Smooth muscle cell (in vitro differentiated cells): ENCODE measurements at regions not wholly inside any gene's neighbourhood (a gene's known extent, or its start where the extent isn't known, plus 50 kb on each side); places are given as distances from the start of the nearest gene placed in this dataset.

Source experiments
- DNase-seq: peaks from one replicate; lab custom pipeline; 2025; ENCODE audit not compliant: unreplicated experiment; lab: John Stamatoyannopoulos, UW
- H2AFZ ChIP-seq: fragments of 200-600 bp; sonication (generic); 2 replicates; pipeline ENCODE4 v1.6.0; 2016; ENCODE audit warnings: antibody characterized with exemption, low read depth, mild to moderate bottlenecking
- H3F3A ChIP-seq: fragments of 200-600 bp; sonication (generic); 2 replicates; pipeline ENCODE4 v1.6.0; 2017; ENCODE audit warnings: antibody characterized with exemption, low read depth
- H3K27ac ChIP-seq: fragments of 200-600 bp; sonication (generic); 2 replicates; pipeline ENCODE4 v1.5.1; 2016; ENCODE audit warnings: low read depth, mild to moderate bottlenecking
- H3K27me3 ChIP-seq: fragments of 200-600 bp; sonication (generic); 2 replicates; pipeline ENCODE4 v1.6.1; 2016; ENCODE audit warnings: low read depth, mild to moderate bottlenecking
- H3K36me3 ChIP-seq: fragments of 200-600 bp; sonication (generic); 2 replicates; pipeline ENCODE4 v1.5.1; 2016; ENCODE audit warnings: low read depth
- H3K4me1 ChIP-seq: fragments of 200-600 bp; sonication (generic); 2 replicates; pipeline ENCODE4 v1.5.1; 2016; ENCODE audit warnings: low read depth
- H3K4me2 ChIP-seq: fragments of 200-600 bp; sonication (generic); 2 replicates; pipeline ENCODE4 v1.6.0; 2016; ENCODE audit warnings: mild to moderate bottlenecking
- H3K4me3 ChIP-seq: fragments of 200-600 bp; sonication (generic); 2 replicates; pipeline ENCODE4 v1.5.1; 2016; ENCODE audit warnings: mild to moderate bottlenecking
- H3K79me2 ChIP-seq: fragments of 200-600 bp; sonication (generic); 2 replicates; pipeline ENCODE4 v1.6.0; 2016; ENCODE audit warnings: low read depth, mild to moderate bottlenecking
- H3K9ac ChIP-seq: fragments of 200-600 bp; sonication (generic); 2 replicates; pipeline ENCODE4 v1.6.0; 2016; ENCODE audit warnings: low read depth
- H3K9me3 ChIP-seq: fragments of 200-600 bp; sonication (generic); replicated peaks from 2 replicates; pipeline ENCODE4 v1.5.1; 2016; ENCODE audit warnings: low read depth
- H4K20me1 ChIP-seq: fragments of 200-600 bp; sonication (generic); 2 replicates; pipeline ENCODE4 v1.6.0; 2016; ENCODE audit warnings: low read depth
- WGBS: methylation state at CpG from one replicate; pipeline ENCODE4 v1.1.7; 2016; ENCODE audit warnings: low lambda C conversion rate; 5-methylcytosine and 5-hydroxymethylcytosine counted together
- TF ChIP-seq, protein P1 (sequence below): fragments of 200-600 bp; sonication (generic); IDR thresholded peaks from 2 replicates; pipeline ENCODE4 v1.5.1; 2017; ENCODE audit warnings: borderline replicate concordance, mild to moderate bottlenecking, antibody characterized with exemption; ENCODE audit not compliant: insufficient read depth, poor library complexity, severe bottlenecking

DNA sequence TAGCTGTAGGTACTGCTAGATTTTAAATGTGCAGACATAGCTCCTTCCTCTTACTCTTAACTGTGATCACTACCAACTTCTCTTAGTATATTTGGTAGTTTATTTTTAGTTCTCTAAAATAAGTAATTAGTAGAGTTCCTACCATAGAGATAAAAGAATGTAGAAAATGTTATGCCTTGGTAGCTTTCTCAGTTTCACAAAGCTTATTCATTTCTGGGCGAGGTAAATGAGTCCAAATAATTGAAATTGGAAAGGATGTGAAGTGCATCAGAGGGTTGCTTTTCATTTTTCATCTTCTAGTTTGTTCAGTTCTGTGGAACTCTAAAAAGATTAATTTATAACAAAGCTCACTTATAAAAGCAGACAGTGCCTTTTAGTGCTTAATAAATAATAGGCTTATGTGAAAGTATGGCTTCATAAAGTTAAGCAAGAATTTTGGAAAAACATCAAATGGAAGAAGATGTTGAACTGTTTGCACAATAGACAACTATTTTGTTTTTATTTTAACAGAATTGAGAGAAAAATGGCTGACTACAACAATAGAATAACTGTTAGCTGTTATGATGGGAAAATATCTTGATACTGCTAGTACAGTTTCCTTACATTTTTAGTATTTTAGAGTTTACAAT, 303.7 kb downstream of the UTRN start:
- Histone ChIP-seq H2AFZ (no peak overlapping the region), H3K9ac (no peak overlapping the region), H3K4me1 (peaks cover 2% of the 10 kb centered on the region), H3K36me3 (no peaks in the 10 kb centered on the region), H3K79me2 (peaks cover 22% of the 10 kb centered on the region), H3K4me2 (no peak overlapping the region), H3K4me3 (no peak overlapping the region), H4K20me1 (no peaks in the 10 kb centered on the region), H3K9me3 (no peaks in the 10 kb centered on the region), H3F3A (no peaks in the 10 kb centered on the region), H3K27me3 (no peaks in the 10 kb centered on the region), H3K27ac (no peak overlapping the region)
- 100% methylated on average over 1 of the region's 1 CpG for WGBS
- TF ChIP-seq, protein P1, sequence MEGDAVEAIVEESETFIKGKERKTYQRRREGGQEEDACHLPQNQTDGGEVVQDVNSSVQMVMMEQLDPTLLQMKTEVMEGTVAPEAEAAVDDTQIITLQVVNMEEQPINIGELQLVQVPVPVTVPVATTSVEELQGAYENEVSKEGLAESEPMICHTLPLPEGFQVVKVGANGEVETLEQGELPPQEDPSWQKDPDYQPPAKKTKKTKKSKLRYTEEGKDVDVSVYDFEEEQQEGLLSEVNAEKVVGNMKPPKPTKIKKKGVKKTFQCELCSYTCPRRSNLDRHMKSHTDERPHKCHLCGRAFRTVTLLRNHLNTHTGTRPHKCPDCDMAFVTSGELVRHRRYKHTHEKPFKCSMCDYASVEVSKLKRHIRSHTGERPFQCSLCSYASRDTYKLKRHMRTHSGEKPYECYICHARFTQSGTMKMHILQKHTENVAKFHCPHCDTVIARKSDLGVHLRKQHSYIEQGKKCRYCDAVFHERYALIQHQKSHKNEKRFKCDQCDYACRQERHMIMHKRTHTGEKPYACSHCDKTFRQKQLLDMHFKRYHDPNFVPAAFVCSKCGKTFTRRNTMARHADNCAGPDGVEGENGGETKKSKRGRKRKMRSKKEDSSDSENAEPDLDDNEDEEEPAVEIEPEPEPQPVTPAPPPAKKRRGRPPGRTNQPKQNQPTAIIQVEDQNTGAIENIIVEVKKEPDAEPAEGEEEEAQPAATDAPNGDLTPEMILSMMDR = no peak
- DNase-seq = no peak

DNA sequence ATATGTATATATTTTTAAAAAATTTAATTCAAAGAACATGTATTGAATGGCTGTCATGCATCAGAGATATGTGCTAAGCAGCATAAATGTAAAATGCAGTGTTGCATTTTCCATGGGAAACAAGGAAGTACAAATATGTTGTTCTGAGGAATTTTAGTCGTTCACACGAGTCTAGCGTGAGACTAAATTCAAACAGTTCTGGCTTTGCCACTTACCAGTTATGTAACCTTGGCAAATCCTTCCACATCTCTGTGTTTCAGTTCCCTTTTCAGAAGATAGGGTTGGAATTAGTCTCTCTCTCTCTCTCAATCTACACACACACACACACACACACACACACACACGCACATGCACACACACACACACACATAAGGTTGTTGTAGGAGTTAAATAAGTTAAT, 305.4 kb downstream of the UTRN start:
- Histone ChIP-seq H3K9me3 (no peaks in the 10 kb centered on the region), H4K20me1 (no peaks in the 10 kb centered on the region), H3K27me3 (no peaks in the 10 kb centered on the region), H3K36me3 (no peaks in the 10 kb centered on the region), H3K4me2 (no peak overlapping the region), H3K4me1 (no peaks in the 10 kb centered on the region), H2AFZ (no peak overlapping the region), H3F3A (no peaks in the 10 kb centered on the region), H3K27ac (no peak overlapping the region), H3K4me3 (no peak overlapping the region), H3K79me2 (peaks cover 20% of the 10 kb centered on the region), H3K9ac (no peak overlapping the region)
- no peak for DNase-seq
- 92% methylated on average over 4 of the region's 4 CpGs for WGBS
- TF ChIP-seq, protein P1 = no peak

DNA sequence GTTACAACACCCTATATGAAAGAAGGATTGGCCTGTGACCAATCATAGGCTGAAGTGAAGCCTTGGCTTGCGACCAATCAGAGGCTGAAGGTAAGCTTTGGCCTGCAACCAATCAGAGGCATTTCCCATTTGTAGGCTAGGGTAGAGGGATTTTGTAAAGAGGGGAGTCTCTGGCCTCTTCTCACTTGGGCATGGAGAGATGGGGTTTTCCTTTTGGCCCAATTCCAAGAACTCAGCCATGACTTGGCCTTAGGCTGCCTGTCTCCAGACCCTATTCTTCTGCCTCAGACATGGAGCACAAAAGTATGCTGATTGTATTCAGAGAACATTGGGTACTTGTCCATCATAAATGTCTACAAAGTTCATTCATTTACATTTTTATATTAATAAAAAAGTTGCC, 308.3 kb downstream of the UTRN start:
- DNase-seq = no peak
- no peaks in the 10 kb centered on the region for H3K36me3 ChIP-seq
- 100% methylated on average over 1 of the region's 1 CpG for WGBS

More for the DNA sequence above, 308.3 kb downstream of the UTRN start:
- Histone ChIP-seq H3K27me3 (no peaks in the 10 kb centered on the region), H3F3A (no peaks in the 10 kb centered on the region), H3K4me1 (no peaks in the 10 kb centered on the region), H3K27ac (no peak overlapping the region), H3K9me3 (no peaks in the 10 kb centered on the region), H3K9ac (no peak overlapping the region), H4K20me1 (no peaks in the 10 kb centered on the region), H3K4me3 (no peak overlapping the region), H2AFZ (no peak overlapping the region), H3K4me2 (no peak overlapping the region), H3K79me2 (peaks cover 5% of the 10 kb centered on the region)
- TF ChIP-seq, protein P1 = no peak
